ENCODE measurements at regions not wholly inside any gene's neighbourhood (a gene's known extent, or its start where the extent isn't known, plus 50 kb on each side); places are given as distances from the start of the nearest gene placed in this dataset.

GRCh38 chr4:54542540-54543041, 115.2 kb upstream of the KIT start (continued):
- TF ChIP-seq PKNOX1 (IDR thresholded peaks at IDR 0.05): peak; percentile 84
- TF ChIP-seq MYC (IDR thresholded peaks at IDR 0.05; ENCODE audit: low read depth, low read length): peak; percentile 34; the same call in 1 of the 2 replicates
- TF ChIP-seq MYC (CRISPR knock-in tag; IDR thresholded peaks at IDR 0.05; ENCODE audit: borderline replicate concordance, low read depth): no peak
- TF ChIP-seq ZNF830 (CRISPR knock-in tag; IDR thresholded peaks at IDR 0.05): no peak
- TF ChIP-seq ZBTB11 (CRISPR knock-in tag; IDR thresholded peaks at IDR 0.05): peak in 1 of 3 experiments; percentile 39; a peak in 1 of 6 replicates
- no peak for TF ChIP-seq GTF2E2 (tag; IDR thresholded peaks at IDR 0.05)
- 0 out of 2 replicates have a peak, but pooled peaks have one; percentile 7 for TF ChIP-seq JUN (IDR thresholded peaks at IDR 0.05; ENCODE audit: borderline replicate concordance, low read depth, low read length)
- no peak for TF ChIP-seq JUN (CRISPR knock-in tag; IDR thresholded peaks at IDR 0.05; ENCODE audit: borderline replicate concordance)
- no peak for TF ChIP-seq UBTF (IDR thresholded peaks at IDR 0.05; ENCODE audit: borderline replicate concordance in 1 of 2, low read depth in 2 of 2, low read length in 2 of 2)
- no peak for TF ChIP-seq RAD51 (IDR thresholded peaks at IDR 0.05; ENCODE audit: borderline replicate concordance, low read depth)
- no peak; the same call in 1 of the 2 replicates for TF ChIP-seq PBX2 (CRISPR knock-in tag; IDR thresholded peaks at IDR 0.05; ENCODE audit: low read depth)
- peak; percentile 84 for TF ChIP-seq PBX2 (tag; conservative IDR thresholded peaks at IDR 0.05; ENCODE audit: low read depth)
- TF ChIP-seq ZNF311 (CRISPR knock-in tag; IDR thresholded peaks at IDR 0.05): peak; percentile 53; the same call in 1 of the 2 replicates
- TF ChIP-seq ZBTB12 (CRISPR knock-in tag; IDR thresholded peaks at IDR 0.05): peak; percentile 75
- TF ChIP-seq ZBTB1 (CRISPR knock-in tag; IDR thresholded peaks at IDR 0.05; ENCODE audit: borderline replicate concordance, low read depth): no peak
- TF ChIP-seq FOXA1 (IDR thresholded peaks at IDR 0.05; ENCODE audit: borderline replicate concordance): no peak
- TF ChIP-seq CREBBP (IDR thresholded peaks at IDR 0.05; ENCODE audit: low read depth, low read length): no peak
